ENCODE measurements at regions not wholly inside any gene's neighbourhood (a gene's known extent, or its start where the extent isn't known, plus 50 kb on each side); places are given as distances from the start of the nearest gene placed in this dataset.

GRCh38 chr9:95586326-95586725, 69.6 kb upstream of the PTCH1 start:
- TF ChIP-seq, protein P1, sequence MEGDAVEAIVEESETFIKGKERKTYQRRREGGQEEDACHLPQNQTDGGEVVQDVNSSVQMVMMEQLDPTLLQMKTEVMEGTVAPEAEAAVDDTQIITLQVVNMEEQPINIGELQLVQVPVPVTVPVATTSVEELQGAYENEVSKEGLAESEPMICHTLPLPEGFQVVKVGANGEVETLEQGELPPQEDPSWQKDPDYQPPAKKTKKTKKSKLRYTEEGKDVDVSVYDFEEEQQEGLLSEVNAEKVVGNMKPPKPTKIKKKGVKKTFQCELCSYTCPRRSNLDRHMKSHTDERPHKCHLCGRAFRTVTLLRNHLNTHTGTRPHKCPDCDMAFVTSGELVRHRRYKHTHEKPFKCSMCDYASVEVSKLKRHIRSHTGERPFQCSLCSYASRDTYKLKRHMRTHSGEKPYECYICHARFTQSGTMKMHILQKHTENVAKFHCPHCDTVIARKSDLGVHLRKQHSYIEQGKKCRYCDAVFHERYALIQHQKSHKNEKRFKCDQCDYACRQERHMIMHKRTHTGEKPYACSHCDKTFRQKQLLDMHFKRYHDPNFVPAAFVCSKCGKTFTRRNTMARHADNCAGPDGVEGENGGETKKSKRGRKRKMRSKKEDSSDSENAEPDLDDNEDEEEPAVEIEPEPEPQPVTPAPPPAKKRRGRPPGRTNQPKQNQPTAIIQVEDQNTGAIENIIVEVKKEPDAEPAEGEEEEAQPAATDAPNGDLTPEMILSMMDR (IDR thresholded peaks at IDR 0.05) = no peak
- TF ChIP-seq POLR2A (IDR thresholded peaks at IDR 0.05) = no peak

Measured in testis (tissue), 2 donors.